DOHH2 (cell line): ENCODE measurements at regions not wholly inside any gene's neighbourhood (a gene's known extent, or its start where the extent isn't known, plus 50 kb on each side); places are given as distances from the start of the nearest gene placed in this dataset.

Source experiments
- H3F3A ChIP-seq: fragments of 200-600 bp; sonication (generic), shearing (Covaris generic); 2 replicates; pipeline ENCODE4 v1.6.0; 2016; ENCODE audit warnings: antibody characterized with exemption, mild to moderate bottlenecking; ENCODE audit not compliant: control insufficient read depth, insufficient read depth
- H3K27ac ChIP-seq: fragments of 200-600 bp; sonication (generic); 2 replicates; pipeline ENCODE4 v1.5.1; 2014; ENCODE audit warnings: low read depth, mild to moderate bottlenecking, low read length, moderate library complexity
- H3K27me3 ChIP-seq: fragments of 200-600 bp; sonication (generic); 2 replicates; pipeline ENCODE4 v1.6.1; 2014; ENCODE audit warnings: mild to moderate bottlenecking, low read length, mixed read lengths; ENCODE audit not compliant: control insufficient read depth
- H3K36me3 ChIP-seq: fragments of 200-600 bp; sonication (generic); 2 replicates; pipeline ENCODE4 v1.6.1; 2014; ENCODE audit warnings: mild to moderate bottlenecking, low read length, moderate library complexity, mixed read lengths; ENCODE audit not compliant: control insufficient read depth
- H3K4me1 ChIP-seq: fragments of 200-600 bp; sonication (generic); 2 replicates; pipeline ENCODE4 v1.6.1; 2014; ENCODE audit warnings: mild to moderate bottlenecking, low read length, mixed read lengths; ENCODE audit not compliant: control insufficient read depth
- H3K4me2 ChIP-seq: fragments of 200-600 bp; sonication (generic); 2 replicates; pipeline ENCODE4 v1.6.0; 2014; ENCODE audit warnings: mild to moderate bottlenecking, low read length, moderate library complexity
- H3K4me3 ChIP-seq: fragments of 200-600 bp; sonication (generic); 2 replicates; pipeline ENCODE4 v1.5.1; 2014; ENCODE audit warnings: mild to moderate bottlenecking, low read length, mixed read lengths
- H3K79me2 ChIP-seq: fragments of 200-600 bp; sonication (generic); 2 replicates; pipeline ENCODE4 v1.6.1; 2014; ENCODE audit warnings: mild to moderate bottlenecking, low read length, mixed read lengths; ENCODE audit not compliant: control insufficient read depth
- H3K9me2 ChIP-seq: fragments of 200-600 bp; sonication (generic); replicated peaks from 2 replicates; pipeline ENCODE4 v1.6.1; 2014; ENCODE audit warnings: mild to moderate bottlenecking, low read length, mixed read lengths; ENCODE audit not compliant: control insufficient read depth
- H3K9me3 ChIP-seq: fragments of 200-600 bp; sonication (generic); 2 replicates; pipeline ENCODE4 v1.6.1; 2014; ENCODE audit warnings: antibody characterized with exemption, low read length, mixed read lengths; ENCODE audit not compliant: control insufficient read depth, insufficient read depth
- H4K20me1 ChIP-seq: fragments of 200-600 bp; sonication (generic); 2 replicates; pipeline ENCODE4 v1.6.0; 2014; ENCODE audit warnings: low read depth, mild to moderate bottlenecking, antibody characterized with exemption, low read length, moderate library complexity; ENCODE audit not compliant: control insufficient read depth, insufficient read depth
- EZH2phosphoT487 ChIP-seq: fragments of 200-600 bp; sonication (generic); IDR thresholded peaks from 2 replicates; pipeline ENCODE4 v1.6.1; 2017; ENCODE audit warnings: borderline replicate concordance, mild to moderate bottlenecking, antibody characterized with exemption, low read length, moderate library complexity, mixed read lengths
- TF ChIP-seq, protein P1 (sequence below): fragments of 200-600 bp; sonication (generic); IDR thresholded peaks from one replicate; pipeline ENCODE4 v1.5.1; 2014; ENCODE audit warnings: antibody characterized with exemption, mild to moderate bottlenecking, low read depth, low read length; ENCODE audit not compliant: poor library complexity, severe bottlenecking

DNA sequence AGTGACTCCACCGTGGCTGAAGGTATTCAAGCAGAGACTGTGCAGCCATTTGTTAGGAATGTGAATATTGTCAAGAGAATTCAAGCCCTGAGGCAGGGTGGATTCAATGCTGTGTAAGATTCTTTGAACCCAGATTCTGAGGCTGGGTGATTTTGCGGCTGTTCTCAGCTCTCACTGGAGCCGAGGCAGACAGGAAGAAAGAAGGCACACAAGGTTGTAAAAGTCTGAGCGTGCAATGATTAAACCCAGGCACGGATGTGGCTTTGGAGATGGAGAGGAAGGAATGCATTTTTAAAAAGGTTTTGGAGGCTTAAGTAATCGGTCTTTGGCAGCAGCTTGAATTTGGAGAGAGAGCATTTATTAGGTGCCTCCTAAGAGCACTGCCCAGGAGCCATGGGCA lies 187.9 kb downstream of the KATNAL1 start:
- H3K9me2 ChIP-seq: no peaks in the 10 kb centered on the region
- H3K36me3 ChIP-seq: no peaks in the 10 kb centered on the region
- 0 out of 2 replicates have a peak overlapping the region, but pooled peaks have one; percentile 3 for H3K4me2 ChIP-seq
- TF ChIP-seq EZH2phosphoT487: no peak
- TF ChIP-seq, protein P1, sequence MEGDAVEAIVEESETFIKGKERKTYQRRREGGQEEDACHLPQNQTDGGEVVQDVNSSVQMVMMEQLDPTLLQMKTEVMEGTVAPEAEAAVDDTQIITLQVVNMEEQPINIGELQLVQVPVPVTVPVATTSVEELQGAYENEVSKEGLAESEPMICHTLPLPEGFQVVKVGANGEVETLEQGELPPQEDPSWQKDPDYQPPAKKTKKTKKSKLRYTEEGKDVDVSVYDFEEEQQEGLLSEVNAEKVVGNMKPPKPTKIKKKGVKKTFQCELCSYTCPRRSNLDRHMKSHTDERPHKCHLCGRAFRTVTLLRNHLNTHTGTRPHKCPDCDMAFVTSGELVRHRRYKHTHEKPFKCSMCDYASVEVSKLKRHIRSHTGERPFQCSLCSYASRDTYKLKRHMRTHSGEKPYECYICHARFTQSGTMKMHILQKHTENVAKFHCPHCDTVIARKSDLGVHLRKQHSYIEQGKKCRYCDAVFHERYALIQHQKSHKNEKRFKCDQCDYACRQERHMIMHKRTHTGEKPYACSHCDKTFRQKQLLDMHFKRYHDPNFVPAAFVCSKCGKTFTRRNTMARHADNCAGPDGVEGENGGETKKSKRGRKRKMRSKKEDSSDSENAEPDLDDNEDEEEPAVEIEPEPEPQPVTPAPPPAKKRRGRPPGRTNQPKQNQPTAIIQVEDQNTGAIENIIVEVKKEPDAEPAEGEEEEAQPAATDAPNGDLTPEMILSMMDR: no peak
- H3K4me3 ChIP-seq: no peak overlapping the region
- no peaks in the 10 kb centered on the region for H3K9me3 ChIP-seq
- no peaks in the 10 kb centered on the region for H3F3A ChIP-seq
- H4K20me1 ChIP-seq: no peaks in the 10 kb centered on the region
- peaks cover 28% of the 10 kb centered on the region for H3K4me1 ChIP-seq
- H3K79me2 ChIP-seq: no peaks in the 10 kb centered on the region
- peaks cover 5% of the 10 kb centered on the region for H3K27me3 ChIP-seq
- no peak overlapping the region for H3K27ac ChIP-seq

DNA sequence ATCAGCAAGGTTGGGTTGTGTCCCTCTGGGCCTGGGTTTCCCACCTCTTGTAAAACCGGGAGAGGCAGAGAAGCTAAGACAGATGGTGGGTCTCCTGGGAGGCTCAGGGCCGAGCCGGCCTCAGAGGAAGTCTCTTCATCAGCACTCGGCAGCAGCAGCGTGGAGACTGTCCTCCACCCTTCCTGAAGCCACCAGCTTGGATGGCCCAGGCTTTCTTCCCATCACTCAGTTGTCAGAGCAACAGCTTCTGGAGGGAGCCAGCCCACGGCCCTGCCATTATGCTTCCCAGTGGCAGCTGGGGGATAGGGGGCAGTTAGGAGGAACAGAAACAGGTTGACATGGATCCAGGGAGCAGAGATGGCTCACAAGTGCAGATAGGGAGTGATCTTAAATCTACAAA lies 191.0 kb downstream of the KATNAL1 start:
- Histone ChIP-seq H3K27ac (no peak overlapping the region), H3K79me2 (no peaks in the 10 kb centered on the region), H3K9me2 (no peaks in the 10 kb centered on the region), H3K4me2 (no peak overlapping the region), H4K20me1 (no peaks in the 10 kb centered on the region), H3K4me1 (peaks cover 35% of the 10 kb centered on the region), H3K27me3 (peaks cover 19% of the 10 kb centered on the region), H3K36me3 (no peaks in the 10 kb centered on the region), H3K4me3 (no peak overlapping the region), H3F3A (no peaks in the 10 kb centered on the region), H3K9me3 (no peaks in the 10 kb centered on the region)
- TF ChIP-seq EZH2phosphoT487: no peak
- TF ChIP-seq, protein P1: no peak

DNA sequence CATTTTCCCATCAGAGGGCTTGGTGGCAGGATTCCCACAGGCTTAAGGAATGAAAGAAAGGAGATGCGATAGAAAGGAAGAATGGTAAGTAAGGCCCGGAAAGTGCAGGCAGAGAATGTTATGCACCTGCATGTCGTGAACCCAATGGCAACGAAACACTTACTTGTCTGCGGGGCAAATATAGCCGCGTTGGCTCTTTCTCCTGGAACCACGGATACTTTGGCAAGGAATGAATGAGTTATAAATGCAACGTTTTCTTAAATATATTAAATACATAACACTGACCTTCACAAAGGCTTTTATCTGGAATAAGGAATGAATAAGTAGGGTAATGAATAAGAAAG lies 192.1 kb downstream of the KATNAL1 start:
- Histone ChIP-seq H4K20me1 (no peaks in the 10 kb centered on the region), H3K27ac (no peak overlapping the region), H3K27me3 (peaks cover 19% of the 10 kb centered on the region), H3K79me2 (no peaks in the 10 kb centered on the region), H3K9me3 (no peaks in the 10 kb centered on the region), H3K4me3 (peak overlapping the region; percentile 79), H3K4me2 (peak overlapping the region; percentile 64), H3K9me2 (no peaks in the 10 kb centered on the region), H3K4me1 (peaks cover 32% of the 10 kb centered on the region), H3F3A (no peaks in the 10 kb centered on the region), H3K36me3 (no peaks in the 10 kb centered on the region)
- no peak for TF ChIP-seq EZH2phosphoT487
- TF ChIP-seq, protein P1: peak; percentile 1
